B cell (primary cell): ENCODE measurements at regions not wholly inside any gene's neighbourhood (a gene's known extent, or its start where the extent isn't known, plus 50 kb on each side); places are given as distances from the start of the nearest gene placed in this dataset.

ENCODE experiments used
- ATAC-seq: fragments of 200-7000 bp; cut with Tn5 transposase; one replicate; pipeline ENCODE4 v1.10.0; 2021; ENCODE audit warnings: low read depth, mild to moderate bottlenecking, moderate number of reproducible peaks, moderate library complexity
- CTCF ChIA-PET: fragments of 350-600 bp; sonication (Branson Sonifier 250); formaldehyde crosslinking; loops from one replicate; lab custom pipeline; 2021; ENCODE audit warnings: antibody characterized with exemption, inconsistent platforms; lab: Charles Lee
- POLR2A ChIA-PET: fragments of 350-600 bp; sonication (Branson Sonifier 250); formaldehyde crosslinking; loops from one replicate; lab custom pipeline; 2021; ENCODE audit warnings: antibody characterized with exemption; lab: Charles Lee
- DNase-seq: peaks from one replicate; pipeline ENCODE4 v3.0.0; 2013
- H2AFZ ChIP-seq: 2 replicates; pipeline ENCODE4 v1.6.1; 2012; ENCODE audit warnings: mild to moderate bottlenecking, low read depth, low read length; ENCODE audit not compliant: insufficient read depth, poor library complexity, severe bottlenecking
- H3K27ac ChIP-seq, 2 donors: 1 replicate in 1 of 2; 2 replicates in 1 of 2; pipeline ENCODE4 v1.5.1; 2012 to 2013; ENCODE audit warnings: low read length in 2 of 2, mild to moderate bottlenecking in 2 of 2, moderate library complexity in 1 of 2
- H3K27me3 ChIP-seq, 4 experiments: fragments of 200-600 bp in 1 of 4; sonication (generic) in 1 of 4; replicated peaks in 1 of 4; 1 replicate in 2 of 4; 2 replicates in 2 of 4; pipeline versions ENCODE4 v1.6.1 to v1.7.0; 2013 to 2016; ENCODE audit warnings: low read length in 3 of 4, mild to moderate bottlenecking in 2 of 4, mixed read lengths in 1 of 4, moderate library complexity in 1 of 4; ENCODE audit not compliant: insufficient read depth in 4 of 4, control insufficient read depth in 3 of 4; ENCODE audit errors: control extremely low read depth in 1 of 4
- H3K36me3 ChIP-seq, 2 experiments: replicated peaks in 1 of 2; 1 replicate in 1 of 2; 2 replicates in 1 of 2; pipeline versions ENCODE4 v1.6.1 to v1.7.1; 2013; ENCODE audit warnings: low read length in 1 of 2; ENCODE audit not compliant: insufficient read depth in 2 of 2, control insufficient read depth in 1 of 2; ENCODE audit errors: control extremely low read depth in 1 of 2, extremely low read depth in 1 of 2
- H3K4me1 ChIP-seq, 2 donors: fragments of 200-600 bp in 1 of 2; sonication (generic) in 1 of 2; 1 replicate in 1 of 2; 2 replicates in 1 of 2; pipeline versions ENCODE4 v1.5.1 to v1.6.1; 2013 to 2017; ENCODE audit warnings: low read length in 2 of 2; ENCODE audit not compliant: control insufficient read depth in 2 of 2, insufficient read depth in 2 of 2
- H3K4me2 ChIP-seq: replicated peaks from 2 replicates; pipeline ENCODE3; 2012; ENCODE audit warnings: mild to moderate bottlenecking, low read depth, low read length; ENCODE audit not compliant: poor library complexity, severe bottlenecking
- H3K4me3 ChIP-seq, 5 experiments: fragments of 200-600 bp in 1 of 5; sonication (generic) in 1 of 5; 1 replicate in 3 of 5; 2 replicates in 2 of 5; pipeline versions ENCODE4 v1.5.1 to v1.7.0; 2011 to 2016; ENCODE audit warnings: low read length in 4 of 5, mild to moderate bottlenecking in 4 of 5, low read depth in 2 of 5, control low read depth in 1 of 5, moderate library complexity in 1 of 5; ENCODE audit not compliant: insufficient read depth in 1 of 5; ENCODE audit errors: control extremely low read depth in 1 of 5, extremely low read depth in 1 of 5
- H3K79me2 ChIP-seq: fragments of 200-600 bp; sonication (generic); one replicate; pipeline ENCODE4 v1.6.0; 2016; ENCODE audit warnings: low read length; ENCODE audit not compliant: control insufficient read depth, insufficient read depth
- H3K9ac ChIP-seq: fragments of 200-600 bp; sonication (generic); 2 replicates; pipeline ENCODE4 v1.6.1; 2017; ENCODE audit warnings: mild to moderate bottlenecking, low read length, moderate library complexity
- H3K9me3 ChIP-seq, 3 donors: one replicate each; pipeline versions ENCODE4 v1.6.1 to v1.7.1; 2013; ENCODE audit warnings: low read length in 2 of 3; ENCODE audit not compliant: control insufficient read depth in 2 of 3, insufficient read depth in 1 of 3; ENCODE audit errors: control extremely low read depth in 1 of 3
- H4K20me1 ChIP-seq: 2 replicates; pipeline ENCODE4 v1.6.0; 2012; ENCODE audit warnings: mild to moderate bottlenecking, low read length; ENCODE audit not compliant: insufficient read depth, control insufficient read depth, poor library complexity, severe bottlenecking
- H3K27ac Mint-ChIP-seq: one replicate; pipeline ENCODE4 v1.8.0; 2021; ENCODE audit warnings: mixed read lengths
- H3K27me3 Mint-ChIP-seq: one replicate; pipeline ENCODE4 v1.8.0; 2021; ENCODE audit warnings: mixed read lengths
- H3K4me1 Mint-ChIP-seq: one replicate; pipeline ENCODE4 v1.8.0; 2021; ENCODE audit warnings: mixed read lengths
- H3K4me3 Mint-ChIP-seq: one replicate; pipeline ENCODE4 v1.8.0; 2021; ENCODE audit warnings: mixed read lengths
- H3K9me3 Mint-ChIP-seq: one replicate; pipeline ENCODE4 v1.8.0; 2022; ENCODE audit warnings: mixed read lengths; ENCODE audit not compliant: insufficient read depth
- CTCF ChIP-seq: fragments of 200-600 bp; IDR thresholded peaks from one replicate; pipeline ENCODE4 v1.8.0; 2022; ENCODE audit warnings: antibody characterized with exemption, mild to moderate bottlenecking
- EZH2 ChIP-seq: IDR thresholded peaks from 2 replicates; pipeline ENCODE4 v1.6.1; 2012; ENCODE audit warnings: borderline replicate concordance, low read depth, mild to moderate bottlenecking, moderate library complexity, low read length; ENCODE audit not compliant: insufficient read depth, poor library complexity, severe bottlenecking
- WGBS: methylation state at CpG from one replicate; pipeline ENCODE4 v1.1.5; 2013; ENCODE audit warnings: missing lambda C conversion rate; ENCODE audit not compliant: insufficient coverage; 5-methylcytosine and 5-hydroxymethylcytosine counted together
- intact Hi-C: fragments of 100-400 bp; cut with micrococcal nuclease; formaldehyde crosslinking; loops from one replicate; pipeline ENCODE4 v1.10.0; 2022

GRCh38 chr19:13561461-13561860, 55.2 kb upstream of the CACNA1A start:
- ChIA-PET POLR2A (no interaction called here), CTCF (interaction anchor here (0.5 kb wide), 1 partner anchor 268 kb away, joined by 4 read pairs; no protein-coding TSS in a partner anchor)
- no peak for TF ChIP-seq EZH2
- Histone ChIP-seq H3K27ac (no peak overlapping the region), H2AFZ (no peak overlapping the region), H3K27me3 (peaks cover 0 to 5% (median 1%) of the 10 kb centered on the region in 4 experiments), H3K9me3 (peaks cover 0 to 4% (median 0%) of the 10 kb centered on the region in 3 donors), H3K9ac (no peak overlapping the region), H4K20me1 (no peaks in the 10 kb centered on the region), H3K79me2 (no peaks in the 10 kb centered on the region), H3K4me3 (no peak overlapping the region), H3K36me3 (no peaks in the 10 kb centered on the region), H3K4me1 (no peaks in the 10 kb centered on the region), H3K4me2 (no peak overlapping the region)
- 87% methylated on average over 3 of the region's 4 CpGs for WGBS
- H3K27me3 Mint-ChIP-seq = peaks cover 25% of the 10 kb centered on the region
- no peak for ATAC-seq
- no peak overlapping the region for H3K4me3 Mint-ChIP-seq
- no peak for DNase-seq
- peaks cover 3% of the 10 kb centered on the region for H3K9me3 Mint-ChIP-seq
- no peaks in the 10 kb centered on the region for H3K4me1 Mint-ChIP-seq
- no peak overlapping the region for H3K27ac Mint-ChIP-seq
- intact Hi-C loops = no loop called here

- H3K27ac Mint-ChIP-seq = no peak overlapping the region
- no peak for ATAC-seq
Observed at GRCh38 chr19:13557756-13558398, 51.6 kb upstream of the CACNA1A start.

More at GRCh38 chr19:13557756-13558398, 51.6 kb upstream of the CACNA1A start:
- Histone ChIP-seq H3K27me3 (peaks cover 0 to 10% (median 5%) of the 10 kb centered on the region in 4 experiments), H3K4me2 (no peak overlapping the region), H4K20me1 (no peaks in the 10 kb centered on the region), H2AFZ (no peak overlapping the region), H3K79me2 (no peaks in the 10 kb centered on the region), H3K4me3 (no peak overlapping the region), H3K9ac (no peak overlapping the region), H3K36me3 (no peaks in the 10 kb centered on the region), H3K9me3 (peaks cover 0 to 2% (median 0%) of the 10 kb centered on the region in 3 donors), H3K27ac (no peak overlapping the region), H3K4me1 (no peaks in the 10 kb centered on the region)
- CTCF ChIA-PET = no interaction called here
- Mint-ChIP-seq H3K27me3 (peaks cover 41% of the 10 kb centered on the region), H3K9me3 (peaks cover 6% of the 10 kb centered on the region), H3K4me1 (no peaks in the 10 kb centered on the region), H3K4me3 (no peak overlapping the region)
- intact Hi-C loops = no loop called here
- POLR2A ChIA-PET = no interaction called here
- 75% methylated on average over 2 of the region's 7 CpGs for WGBS
- TF ChIP-seq CTCF (no peak), EZH2 (no peak)
- peak; percentile 22 for DNase-seq
